ENCODE measurements at regions not wholly inside any gene's neighbourhood (a gene's known extent, or its start where the extent isn't known, plus 50 kb on each side); places are given as distances from the start of the nearest gene placed in this dataset.

DNA sequence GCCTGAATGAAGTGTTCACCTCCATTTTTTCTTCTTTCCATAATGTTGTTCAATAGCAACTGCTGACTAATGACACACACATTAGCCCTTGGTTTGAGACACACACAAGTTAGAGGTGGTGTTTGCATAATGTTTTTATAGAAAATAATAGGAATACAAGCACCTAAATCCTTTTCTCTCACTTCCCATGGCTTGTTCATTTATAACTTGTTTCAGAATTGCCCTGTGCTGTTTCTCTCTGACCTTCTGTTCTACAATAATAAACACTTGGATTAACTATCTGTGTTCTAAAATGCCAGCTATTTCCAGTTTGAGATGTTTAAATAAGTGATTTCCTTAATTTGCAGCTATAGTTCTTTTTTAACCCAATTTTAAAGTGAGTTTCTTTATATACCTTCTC is 525.1 kb upstream of the ROBO2 start:
- TF ChIP-seq, protein P1, sequence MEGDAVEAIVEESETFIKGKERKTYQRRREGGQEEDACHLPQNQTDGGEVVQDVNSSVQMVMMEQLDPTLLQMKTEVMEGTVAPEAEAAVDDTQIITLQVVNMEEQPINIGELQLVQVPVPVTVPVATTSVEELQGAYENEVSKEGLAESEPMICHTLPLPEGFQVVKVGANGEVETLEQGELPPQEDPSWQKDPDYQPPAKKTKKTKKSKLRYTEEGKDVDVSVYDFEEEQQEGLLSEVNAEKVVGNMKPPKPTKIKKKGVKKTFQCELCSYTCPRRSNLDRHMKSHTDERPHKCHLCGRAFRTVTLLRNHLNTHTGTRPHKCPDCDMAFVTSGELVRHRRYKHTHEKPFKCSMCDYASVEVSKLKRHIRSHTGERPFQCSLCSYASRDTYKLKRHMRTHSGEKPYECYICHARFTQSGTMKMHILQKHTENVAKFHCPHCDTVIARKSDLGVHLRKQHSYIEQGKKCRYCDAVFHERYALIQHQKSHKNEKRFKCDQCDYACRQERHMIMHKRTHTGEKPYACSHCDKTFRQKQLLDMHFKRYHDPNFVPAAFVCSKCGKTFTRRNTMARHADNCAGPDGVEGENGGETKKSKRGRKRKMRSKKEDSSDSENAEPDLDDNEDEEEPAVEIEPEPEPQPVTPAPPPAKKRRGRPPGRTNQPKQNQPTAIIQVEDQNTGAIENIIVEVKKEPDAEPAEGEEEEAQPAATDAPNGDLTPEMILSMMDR (IDR thresholded peaks at IDR 0.05): no peak
- TF ChIP-seq POLR2A (IDR thresholded peaks at IDR 0.05): no peak

Data from Peyer's patch (tissue), 4 donors.